KG1 (cell line): ENCODE measurements at regions not wholly inside any gene's neighbourhood (a gene's known extent, or its start where the extent isn't known, plus 50 kb on each side); places are given as distances from the start of the nearest gene placed in this dataset.
"Not testable (repeated sequence)": the region's sequence is repeated elsewhere in the genome, so short reads cannot be mapped to it uniquely, and the experiment has no call there.

Experiments
- DNase-seq: peaks from one replicate; lab custom pipeline; 2025; lab: John Stamatoyannopoulos, UW

GRCh38 chr20:25987928-25988560 is 291.4 kb upstream of the ZNF337 start:
- not testable (repeated sequence) for DNase-seq

- DNase-seq, result no peak
Observed at GRCh38 chr20:25987073-25987927, 290.6 kb upstream of the ZNF337 start.

- no peak for DNase-seq
Observed at GRCh38 chr20:25985597-25985996, 288.9 kb upstream of the ZNF337 start.

GRCh38 chr20:25984933-25985332 is 288.3 kb upstream of the ZNF337 start:
- no peak for DNase-seq

GRCh38 chr20:25982701-25983100 is 286.0 kb upstream of the ZNF337 start:
- not testable (repeated sequence) for DNase-seq

GRCh38 chr20:25978450-25979190 is 282.0 kb upstream of the ZNF337 start:
- DNase-seq, result not testable (repeated sequence)

- not testable (repeated sequence) for DNase-seq
Observed at GRCh38 chr20:25975816-25976215, 279.2 kb upstream of the ZNF337 start.

- DNase-seq, result not testable (repeated sequence)
Observed at GRCh38 chr20:25965203-25965602, 268.6 kb upstream of the ZNF337 start.

GRCh38 chr20:25953876-25954275 is 257.2 kb upstream of the ZNF337 start:
- DNase-seq, result not testable (repeated sequence)

GRCh38 chr20:25935230-25935629 is 238.6 kb upstream of the ZNF337 start:
- DNase-seq, result not testable (repeated sequence)

- DNase-seq, result peak; percentile 63
Observed at GRCh38 chr20:25932806-25933205, 236.2 kb upstream of the ZNF337 start.

GRCh38 chr20:25932170-25932569 is 235.5 kb upstream of the ZNF337 start:
- DNase-seq, result not testable (repeated sequence)

GRCh38 chr20:25902321-25902720 is 205.7 kb upstream of the ZNF337 start:
- not testable (repeated sequence) for DNase-seq

- DNase-seq, result not testable (repeated sequence)
Observed at GRCh38 chr20:25898663-25899062, 202.0 kb upstream of the ZNF337 start.

GRCh38 chr20:25879096-25879495 is 182.4 kb upstream of the ZNF337 start:
- not testable (repeated sequence) for DNase-seq

- not testable (repeated sequence) for DNase-seq
Observed at GRCh38 chr20:25868650-25868979, 172.0 kb upstream of the ZNF337 start.

GRCh38 chr20:25867776-25868649 is 171.4 kb upstream of the ZNF337 start:
- no peak for DNase-seq

- not testable (repeated sequence) for DNase-seq
Observed at GRCh38 chr20:25867015-25867775, 170.5 kb upstream of the ZNF337 start.

GRCh38 chr20:25865715-25866656 is 169.3 kb upstream of the ZNF337 start:
- peak; percentile 4 for DNase-seq
